H9 (cell line): ENCODE measurements at regions not wholly inside any gene's neighbourhood (a gene's known extent, or its start where the extent isn't known, plus 50 kb on each side); places are given as distances from the start of the nearest gene placed in this dataset.

Source experiments
- DNase-seq: peaks from one replicate; pipeline ENCODE4 v3.0.0-alpha.2; 2017
- H2AFZ ChIP-seq: one replicate; pipeline ENCODE4 v1.6.1; 2013; ENCODE audit warnings: mild to moderate bottlenecking, low read length, control low read depth, moderate library complexity
- H2AK5ac ChIP-seq: 2 replicates; pipeline ENCODE4 v1.6.1; 2013; ENCODE audit warnings: low read length, control low read depth, mixed read lengths; ENCODE audit not compliant: insufficient read length
- H2BK120ac ChIP-seq: one replicate; pipeline ENCODE4 v1.6.1; 2013; ENCODE audit warnings: low read depth, mild to moderate bottlenecking, low read length, control low read depth, inconsistent platforms; ENCODE audit not compliant: poor library complexity, severe bottlenecking
- H2BK12ac ChIP-seq: 2 replicates; pipeline ENCODE4 v1.6.1; 2013; ENCODE audit warnings: low read length, control low read depth, mixed read lengths, low read depth; ENCODE audit not compliant: insufficient read length
- H2BK15ac ChIP-seq: 2 replicates; pipeline ENCODE4 v1.6.1; 2013; ENCODE audit warnings: low read depth, low read length, control low read depth
- H2BK20ac ChIP-seq: one replicate; pipeline ENCODE4 v1.6.1; 2013; ENCODE audit warnings: low read depth, mild to moderate bottlenecking, low read length, control low read depth, inconsistent platforms; ENCODE audit not compliant: poor library complexity, severe bottlenecking
- H2BK5ac ChIP-seq: 2 replicates; pipeline ENCODE4 v1.6.1; 2013; ENCODE audit warnings: low read length, control low read depth, mixed read lengths; ENCODE audit not compliant: insufficient read length
- H3K14ac ChIP-seq: 2 replicates; pipeline ENCODE4 v1.6.1; 2013; ENCODE audit warnings: low read length, control low read depth; ENCODE audit not compliant: insufficient read depth
- H3K18ac ChIP-seq: 2 replicates; pipeline ENCODE4 v1.6.1; 2013; ENCODE audit warnings: low read depth, mild to moderate bottlenecking, mixed read lengths, low read length, control low read depth; ENCODE audit not compliant: insufficient read length
- H3K23ac ChIP-seq: 2 replicates; pipeline ENCODE4 v1.6.1; 2013; ENCODE audit warnings: low read length, control low read depth, mixed read lengths, low read depth; ENCODE audit not compliant: insufficient read length
- H3K23me2 ChIP-seq: 2 replicates; pipeline ENCODE4 v1.6.1; 2013; ENCODE audit warnings: low read depth, mild to moderate bottlenecking, mixed read lengths, low read length, control low read depth; ENCODE audit not compliant: insufficient read length, poor library complexity, severe bottlenecking
- H3K27ac ChIP-seq: 2 replicates; pipeline ENCODE4 v1.5.1; 2013; ENCODE audit warnings: low read length, control low read depth, mixed read lengths, low read depth; ENCODE audit not compliant: insufficient read length
- H3K27me3 ChIP-seq: 2 replicates; pipeline ENCODE4 v1.6.1; 2013; ENCODE audit warnings: low read length, control low read depth, inconsistent platforms; ENCODE audit not compliant: insufficient read depth
- H3K4ac ChIP-seq: 2 replicates; pipeline ENCODE4 v1.6.1; 2013; ENCODE audit warnings: low read depth, mild to moderate bottlenecking, control low read depth, inconsistent platforms, low read length, moderate library complexity
- H3K4me1 ChIP-seq: 2 replicates; pipeline ENCODE4 v1.6.1; 2013; ENCODE audit warnings: low read length, control low read depth, inconsistent platforms; ENCODE audit not compliant: insufficient read depth
- H3K4me2 ChIP-seq: 2 replicates; pipeline ENCODE4 v1.6.1; 2013; ENCODE audit warnings: low read length, control low read depth, mixed read lengths; ENCODE audit not compliant: insufficient read length, insufficient read depth
- H3K56ac ChIP-seq: 2 replicates; pipeline ENCODE4 v1.6.1; 2013; ENCODE audit warnings: low read depth, mild to moderate bottlenecking, mixed read lengths, low read length, control low read depth; ENCODE audit not compliant: insufficient read length
- H3K79me1 ChIP-seq: 2 replicates; pipeline ENCODE4 v1.6.1; 2013; ENCODE audit warnings: low read depth, mild to moderate bottlenecking, moderate library complexity, low read length, control low read depth, inconsistent platforms; ENCODE audit not compliant: insufficient read depth, poor library complexity, severe bottlenecking
- H3K79me2 ChIP-seq: 2 replicates; pipeline ENCODE4 v1.6.1; 2013; ENCODE audit warnings: low read length, control low read depth, inconsistent platforms; ENCODE audit not compliant: insufficient read depth
- H3K9ac ChIP-seq: 2 replicates; pipeline ENCODE4 v1.6.1; 2013; ENCODE audit warnings: low read length, control low read depth, mixed read lengths; ENCODE audit not compliant: insufficient read length; ENCODE audit errors: extremely low read depth
- H3K9me3 ChIP-seq: one replicate; pipeline ENCODE4 v1.6.1; 2013; ENCODE audit warnings: low read depth, low read length, inconsistent platforms; ENCODE audit not compliant: control insufficient read depth
- H3T11ph ChIP-seq: one replicate; pipeline ENCODE4 v1.6.1; 2013; ENCODE audit warnings: mild to moderate bottlenecking, low read length, control low read depth, inconsistent platforms
- H4K20me1 ChIP-seq: one replicate; pipeline ENCODE4 v1.6.1; 2013; ENCODE audit not compliant: control insufficient read depth, insufficient read length, insufficient read depth
- H4K5ac ChIP-seq: 2 replicates; pipeline ENCODE4 v1.6.1; 2013; ENCODE audit warnings: low read depth, mild to moderate bottlenecking, mixed read lengths, low read length, control low read depth; ENCODE audit not compliant: insufficient read length
- H4K8ac ChIP-seq: replicated peaks from 2 replicates; pipeline ENCODE4 v1.6.1; 2013; ENCODE audit warnings: low read length, control low read depth, mixed read lengths, low read depth; ENCODE audit not compliant: insufficient read length
- H4K91ac ChIP-seq: 2 replicates; pipeline ENCODE4 v1.6.1; 2013; ENCODE audit warnings: low read depth, mild to moderate bottlenecking, moderate library complexity, mixed read lengths, low read length, control low read depth; ENCODE audit not compliant: insufficient read length
- H3K27ac Mint-ChIP-seq, 3 experiments: 2 replicates in 2 of 3; 3 replicates in 1 of 3; pipeline ENCODE4 v1.8.0; 2020 to 2021; ENCODE audit warnings: mixed read lengths in 3 of 3, mild to moderate bottlenecking in 1 of 3, moderate library complexity in 1 of 3
- H3K27me3 Mint-ChIP-seq: 2 replicates; pipeline ENCODE4 v1.8.0; 2021; ENCODE audit warnings: low read depth, mild to moderate bottlenecking, moderate library complexity, mixed read lengths
- H3K36me3 Mint-ChIP-seq, 3 experiments: 2 replicates in 2 of 3; 3 replicates in 1 of 3; pipeline ENCODE4 v1.8.0; 2020 to 2021; ENCODE audit warnings: low read depth in 3 of 3, mixed read lengths in 3 of 3; ENCODE audit not compliant: insufficient read depth in 1 of 3
- H3K4me1 Mint-ChIP-seq, 2 experiments: 2 replicates each; pipeline ENCODE4 v1.8.0; 2020; ENCODE audit warnings: mixed read lengths in 2 of 2
- H3K4me3 Mint-ChIP-seq, 2 experiments: 2 replicates in 1 of 2; 3 replicates in 1 of 2; pipeline ENCODE4 v1.8.0; 2020 to 2021; ENCODE audit warnings: mild to moderate bottlenecking in 2 of 2, mixed read lengths in 2 of 2, moderate library complexity in 1 of 2
- H3K9me3 Mint-ChIP-seq, 2 experiments: 2 replicates in 1 of 2; 3 replicates in 1 of 2; pipeline ENCODE4 v1.8.0; 2020; ENCODE audit warnings: mild to moderate bottlenecking in 2 of 2, mixed read lengths in 2 of 2, moderate library complexity in 1 of 2
- WGBS: extraction: QIAGEN DNeasy Blood & Tissue Kit; methylation state at CpG from one replicate; pipeline ENCODE4 v1.1.7; 2013; ENCODE audit warnings: missing lambda C conversion rate, low lambda C conversion rate, mixed read lengths; ENCODE audit not compliant: insufficient read length; ENCODE audit errors: extremely low coverage; 5-methylcytosine and 5-hydroxymethylcytosine counted together
- TF ChIP-seq, protein P1 (sequence below): fragments of 200-600 bp; sonication (generic); conservative IDR thresholded peaks from 3 replicates; pipeline ENCODE4 v1.8.0; 2021; ENCODE audit warnings: antibody characterized with exemption, mild to moderate bottlenecking

DNA sequence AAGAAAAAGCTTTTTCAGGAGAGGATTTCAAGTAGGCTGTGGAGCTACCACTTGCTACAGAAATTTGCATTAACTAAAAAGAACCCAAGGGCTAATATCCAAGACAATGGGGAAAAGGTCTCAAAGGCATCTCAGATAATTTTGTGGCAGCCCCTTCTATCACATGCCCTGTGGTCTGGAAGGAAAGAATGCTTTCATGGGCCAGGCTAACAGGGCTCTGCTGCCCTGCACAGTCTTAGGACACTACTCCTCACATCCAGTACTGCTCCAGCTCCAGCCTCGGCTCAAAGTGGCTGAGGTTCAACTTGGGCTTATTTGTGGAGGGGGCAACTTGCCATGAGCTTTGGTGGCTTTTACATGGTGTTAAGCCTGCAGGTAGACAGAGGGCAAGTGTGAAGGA is 1150.3 kb downstream of the CNTNAP5 start:
- H2AFZ ChIP-seq = no peak overlapping the region
- peaks cover 3% of the 10 kb centered on the region; the same call in 1 of the 2 replicates for H3K4me1 ChIP-seq
- H3K23ac ChIP-seq = no peak overlapping the region
- no peak overlapping the region for H2BK120ac ChIP-seq
- H3T11ph ChIP-seq = no peak overlapping the region
- TF ChIP-seq, protein P1, sequence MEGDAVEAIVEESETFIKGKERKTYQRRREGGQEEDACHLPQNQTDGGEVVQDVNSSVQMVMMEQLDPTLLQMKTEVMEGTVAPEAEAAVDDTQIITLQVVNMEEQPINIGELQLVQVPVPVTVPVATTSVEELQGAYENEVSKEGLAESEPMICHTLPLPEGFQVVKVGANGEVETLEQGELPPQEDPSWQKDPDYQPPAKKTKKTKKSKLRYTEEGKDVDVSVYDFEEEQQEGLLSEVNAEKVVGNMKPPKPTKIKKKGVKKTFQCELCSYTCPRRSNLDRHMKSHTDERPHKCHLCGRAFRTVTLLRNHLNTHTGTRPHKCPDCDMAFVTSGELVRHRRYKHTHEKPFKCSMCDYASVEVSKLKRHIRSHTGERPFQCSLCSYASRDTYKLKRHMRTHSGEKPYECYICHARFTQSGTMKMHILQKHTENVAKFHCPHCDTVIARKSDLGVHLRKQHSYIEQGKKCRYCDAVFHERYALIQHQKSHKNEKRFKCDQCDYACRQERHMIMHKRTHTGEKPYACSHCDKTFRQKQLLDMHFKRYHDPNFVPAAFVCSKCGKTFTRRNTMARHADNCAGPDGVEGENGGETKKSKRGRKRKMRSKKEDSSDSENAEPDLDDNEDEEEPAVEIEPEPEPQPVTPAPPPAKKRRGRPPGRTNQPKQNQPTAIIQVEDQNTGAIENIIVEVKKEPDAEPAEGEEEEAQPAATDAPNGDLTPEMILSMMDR = no peak
- no peaks in the 10 kb centered on the region for H3K9me3 ChIP-seq
- H3K27ac Mint-ChIP-seq = no peak overlapping the region
- H2BK20ac ChIP-seq = no peak overlapping the region
- no peak overlapping the region for H4K91ac ChIP-seq
- no peaks in the 10 kb centered on the region for H3K27me3 ChIP-seq
- H3K9ac ChIP-seq = no peak overlapping the region
- no peak overlapping the region for H2AK5ac ChIP-seq
- no peak overlapping the region for H4K8ac ChIP-seq
- H3K27ac ChIP-seq = no peak overlapping the region
- H2BK15ac ChIP-seq = no peak overlapping the region
- H2BK12ac ChIP-seq = no peak overlapping the region
- H3K36me3 Mint-ChIP-seq = peaks cover 14 to 24% (median 16%) of the 10 kb centered on the region in 3 experiments; a peak in 6 of 7 replicates
- peaks cover 3% of the 10 kb centered on the region for H3K27me3 Mint-ChIP-seq
- no peak overlapping the region for H3K4ac ChIP-seq
- WGBS = no CpG with 5 or more reads among the region's 1 CpG
- H4K20me1 ChIP-seq = no peaks in the 10 kb centered on the region
- no peak overlapping the region for H4K5ac ChIP-seq
- H3K18ac ChIP-seq = no peak overlapping the region
- no peaks in the 10 kb centered on the region for H3K79me1 ChIP-seq
- peaks cover 11 to 15% of the 10 kb centered on the region in 2 experiments for H3K4me1 Mint-ChIP-seq
- H3K79me2 ChIP-seq = no peaks in the 10 kb centered on the region
- H3K4me3 Mint-ChIP-seq = no peak overlapping the region
- DNase-seq = no peak
- H3K14ac ChIP-seq = no peak overlapping the region
- no peak overlapping the region for H2BK5ac ChIP-seq
- peaks cover 10 to 24% of the 10 kb centered on the region in 2 experiments for H3K9me3 Mint-ChIP-seq
- no peak overlapping the region for H3K56ac ChIP-seq
- H3K4me2 ChIP-seq = no peak overlapping the region
- no peaks in the 10 kb centered on the region for H3K23me2 ChIP-seq
